GM18502 (cell line): ENCODE measurements at regions not wholly inside any gene's neighbourhood (a gene's known extent, or its start where the extent isn't known, plus 50 kb on each side); places are given as distances from the start of the nearest gene placed in this dataset.

ENCODE experiments used
- ATAC-seq: cut with Tn5 transposase; IDR thresholded peaks from one replicate; pipeline ENCODE4 v1.9.1; 2021; ENCODE audit warnings: mild to moderate bottlenecking; ENCODE audit not compliant: unreplicated experiment, poor library complexity

- no peak for ATAC-seq
These were observed 559.1 kb upstream of the TRPC7 start for GRCh38 chr5:136924490-136924889.

GRCh38 chr5:136910625-136911024 is 545.3 kb upstream of the TRPC7 start:
- ATAC-seq: no peak

DNA sequence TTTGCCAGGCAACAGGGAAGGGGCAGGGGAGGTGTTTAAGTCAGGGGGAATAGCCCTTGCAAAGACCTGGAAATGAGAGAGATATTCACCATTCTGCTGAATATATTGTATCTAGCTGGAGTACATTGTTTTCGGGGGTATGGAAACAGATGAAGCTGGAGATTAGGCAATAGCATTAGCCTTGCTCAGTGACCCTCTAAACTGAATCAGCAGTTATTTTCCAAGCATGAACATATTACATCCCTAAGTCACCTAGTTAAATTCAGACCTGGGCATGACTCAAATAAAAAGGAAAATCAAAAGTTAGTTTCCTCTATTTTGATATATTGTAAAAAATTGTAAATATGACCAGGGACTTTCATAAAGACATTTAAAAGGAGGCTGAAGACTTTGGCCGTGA is 544.6 kb upstream of the TRPC7 start:
- no peak for ATAC-seq

GRCh38 chr5:136907371-136907770 is 542.0 kb upstream of the TRPC7 start:
- no peak for ATAC-seq

DNA sequence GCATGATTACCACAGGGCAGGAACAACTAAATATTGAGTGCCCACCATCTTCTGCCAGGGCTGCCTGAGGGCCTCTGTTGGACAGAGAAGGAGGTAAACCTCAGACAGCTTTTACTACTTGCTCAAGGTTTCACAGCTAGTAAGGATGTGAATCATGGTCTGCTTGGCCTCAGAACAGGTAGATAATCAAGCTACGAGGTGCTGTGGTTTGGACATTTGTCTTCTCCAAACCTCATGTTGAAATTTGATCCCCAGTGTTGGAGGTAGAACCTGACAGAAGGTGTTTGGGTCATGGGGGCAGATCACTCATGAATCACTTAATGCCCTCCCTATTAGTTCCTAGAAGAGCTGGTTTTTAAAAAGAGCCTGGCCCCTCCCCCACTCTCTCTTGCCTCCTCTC is 541.2 kb upstream of the TRPC7 start:
- ATAC-seq: no peak

- no peak for ATAC-seq
These were observed 540.2 kb upstream of the TRPC7 start for GRCh38 chr5:136905571-136905970.

DNA sequence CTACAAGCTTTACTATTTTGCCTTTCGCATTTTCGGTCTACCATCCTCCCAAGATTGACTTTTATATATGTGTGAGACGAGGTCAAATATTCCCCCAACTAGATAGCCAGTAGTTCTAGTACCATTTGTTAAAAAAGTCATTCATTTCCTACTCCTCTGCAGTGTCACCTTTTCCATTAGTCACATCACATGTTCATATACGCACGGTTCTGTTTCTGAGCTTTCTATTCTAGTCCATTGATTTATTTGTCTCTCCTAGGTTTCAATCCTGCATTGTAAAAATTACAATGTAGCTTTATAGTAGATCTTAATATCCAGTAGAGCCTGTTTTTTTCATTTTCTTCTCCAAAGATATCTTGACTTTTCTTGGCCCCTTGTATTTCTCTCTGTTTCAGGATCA is 528.7 kb upstream of the TRPC7 start:
- no peak for ATAC-seq

DNA sequence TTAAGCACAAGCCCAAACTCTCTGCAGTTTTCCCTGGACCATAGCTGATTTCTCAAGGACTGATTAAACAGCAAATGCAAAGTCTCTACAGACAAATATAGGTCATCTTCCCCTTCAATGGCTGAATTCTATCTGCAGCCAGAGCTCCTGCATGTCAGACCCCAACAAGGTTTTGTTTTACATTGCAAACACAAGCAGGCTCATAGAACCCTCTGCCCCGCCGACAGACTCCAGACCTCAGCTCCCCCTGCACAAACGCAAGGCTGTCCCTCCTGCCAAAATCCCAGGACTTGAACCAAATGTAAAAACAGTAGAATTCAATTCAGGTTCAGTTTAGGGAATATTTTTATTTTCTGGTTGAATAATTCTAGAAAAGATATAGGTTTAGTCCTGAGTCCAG is 526.7 kb upstream of the TRPC7 start:
- no peak for ATAC-seq

GRCh38 chr5:136891175-136891972 is 526.0 kb upstream of the TRPC7 start:
- no peak for ATAC-seq

GRCh38 chr5:136890431-136891148 is 525.2 kb upstream of the TRPC7 start:
- ATAC-seq: no peak

DNA sequence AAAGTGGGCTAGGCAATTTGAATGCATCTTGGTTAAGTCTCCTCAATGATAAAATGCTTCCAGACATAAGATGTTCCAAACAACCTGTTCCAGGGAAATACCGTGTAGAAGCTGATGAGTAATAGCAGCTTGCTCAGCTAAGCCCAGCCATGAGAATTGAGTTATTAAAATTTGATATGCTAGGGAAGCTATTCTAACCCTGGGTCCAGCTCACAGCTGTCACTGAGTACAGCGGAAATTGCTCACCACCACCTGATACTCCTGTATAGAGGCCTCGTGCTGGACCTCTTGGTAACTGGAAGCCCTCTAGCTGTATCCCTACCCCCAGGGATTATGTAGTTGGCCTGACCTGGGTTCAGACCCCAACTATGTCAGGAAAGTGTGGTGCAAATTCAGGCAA is 521.3 kb upstream of the TRPC7 start:
- no peak for ATAC-seq

- no peak for ATAC-seq
These were observed 499.6 kb upstream of the TRPC7 start for GRCh38 chr5:136864960-136865359.

DNA sequence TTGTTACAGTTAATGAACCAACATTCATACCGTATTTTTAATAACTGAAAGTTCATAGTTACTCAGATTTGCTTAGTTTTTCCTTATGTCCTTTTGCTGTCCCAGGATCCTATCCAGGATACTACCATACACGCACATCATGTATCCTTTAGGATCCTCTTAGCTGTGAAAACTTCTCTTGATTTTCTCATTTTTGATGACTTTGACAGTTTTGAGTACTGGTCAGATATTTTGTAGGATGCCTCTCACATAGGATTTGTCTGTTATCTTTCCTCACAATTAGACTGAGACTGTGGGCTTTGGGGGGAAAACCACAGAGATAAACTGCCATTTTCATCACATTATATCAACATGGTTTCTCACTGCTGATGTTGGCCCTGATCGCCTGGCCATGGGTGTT is 491.3 kb upstream of the TRPC7 start:
- no peak for ATAC-seq

GRCh38 chr5:136853971-136854370 is 488.6 kb upstream of the TRPC7 start:
- no peak for ATAC-seq

DNA sequence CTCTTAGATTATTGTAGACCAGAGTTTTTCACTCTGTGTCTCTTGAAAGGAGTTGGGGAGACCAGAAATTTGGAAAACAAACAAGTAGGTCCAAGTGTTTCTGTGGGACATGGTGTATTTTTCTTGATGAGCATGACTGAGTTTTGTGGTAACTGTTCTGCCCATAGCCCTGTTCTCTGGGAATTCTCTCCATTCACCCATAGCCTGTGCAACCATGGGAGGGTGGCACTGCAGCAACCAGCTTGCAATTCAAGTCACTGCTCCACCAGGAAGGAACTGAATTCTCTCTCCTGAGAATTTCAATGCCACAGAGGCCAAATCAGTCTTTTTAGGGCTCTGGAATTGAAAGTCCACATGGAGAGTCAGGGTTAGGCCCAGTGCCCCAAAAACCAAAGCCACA is 475.3 kb upstream of the TRPC7 start:
- no peak for ATAC-seq

- no peak for ATAC-seq
These were observed 470.7 kb upstream of the TRPC7 start for GRCh38 chr5:136836093-136836492.

GRCh38 chr5:136820848-136821247 is 455.5 kb upstream of the TRPC7 start:
- no peak for ATAC-seq

GRCh38 chr5:136819526-136820302 is 454.4 kb upstream of the TRPC7 start:
- no peak for ATAC-seq

- no peak for ATAC-seq
These were observed 451.0 kb upstream of the TRPC7 start for GRCh38 chr5:136816327-136816726.

GRCh38 chr5:136814619-136815378 is 449.5 kb upstream of the TRPC7 start:
- ATAC-seq: no peak
